Keratinocyte (primary cell): ENCODE measurements at regions not wholly inside any gene's neighbourhood (a gene's known extent, or its start where the extent isn't known, plus 50 kb on each side); places are given as distances from the start of the nearest gene placed in this dataset.

ENCODE experiments used
- EZH2 ChIP-seq: IDR thresholded peaks from one replicate; pipeline ENCODE4 v1.6.1; 2012; ENCODE audit warnings: inconsistent platforms, mild to moderate bottlenecking, low read length, moderate library complexity
- TF ChIP-seq, protein P1 (sequence below), 3 experiments: IDR thresholded peaks in 1 of 3; conservative IDR thresholded peaks in 1 of 3; optimal IDR thresholded peaks in 1 of 3; 2 replicates in 2 of 3; 3 replicates in 1 of 3; pipeline versions ENCODE3 to v1.5.1; 2011; ENCODE audit warnings: low read length in 3 of 3, mild to moderate bottlenecking in 3 of 3, moderate library complexity in 2 of 3, control low read depth in 1 of 3, inconsistent platforms in 1 of 3; ENCODE audit not compliant: insufficient read depth in 2 of 3; ENCODE audit errors: extremely low read depth in 1 of 3

DNA sequence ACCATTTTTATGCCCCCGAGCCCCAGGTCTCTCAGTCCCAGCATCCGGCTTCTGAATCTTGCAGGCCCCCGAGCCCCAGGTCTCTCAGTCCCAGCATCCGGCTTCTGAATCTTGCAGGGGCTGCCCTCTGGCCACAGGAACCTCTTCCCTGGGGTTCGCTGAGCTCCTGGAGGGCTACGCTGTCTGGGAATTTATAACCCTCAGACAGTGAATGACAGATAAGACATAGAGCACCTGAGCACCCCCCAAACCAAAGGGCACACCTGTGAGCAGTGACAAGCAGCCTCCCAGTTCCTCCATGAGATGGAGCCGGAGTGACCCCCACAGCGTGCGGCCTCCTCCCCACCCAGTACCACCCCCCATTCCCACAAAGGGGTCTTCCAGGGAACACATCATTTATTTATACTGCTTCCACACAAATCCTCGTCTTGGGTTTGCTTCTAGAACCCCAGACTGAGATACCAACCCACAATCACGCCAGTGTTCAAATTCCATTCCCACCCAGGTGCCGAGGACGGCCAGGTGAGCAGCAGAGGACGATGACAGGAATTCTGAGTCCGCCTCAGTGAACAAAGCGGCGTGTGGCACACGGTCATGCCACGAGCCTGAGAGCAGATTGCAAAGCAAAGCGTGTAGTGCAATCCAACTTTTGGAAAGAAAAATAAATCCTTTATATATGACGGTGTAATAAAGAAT, 57.7 kb upstream of the FAM20C start:
- TF ChIP-seq, protein P1, sequence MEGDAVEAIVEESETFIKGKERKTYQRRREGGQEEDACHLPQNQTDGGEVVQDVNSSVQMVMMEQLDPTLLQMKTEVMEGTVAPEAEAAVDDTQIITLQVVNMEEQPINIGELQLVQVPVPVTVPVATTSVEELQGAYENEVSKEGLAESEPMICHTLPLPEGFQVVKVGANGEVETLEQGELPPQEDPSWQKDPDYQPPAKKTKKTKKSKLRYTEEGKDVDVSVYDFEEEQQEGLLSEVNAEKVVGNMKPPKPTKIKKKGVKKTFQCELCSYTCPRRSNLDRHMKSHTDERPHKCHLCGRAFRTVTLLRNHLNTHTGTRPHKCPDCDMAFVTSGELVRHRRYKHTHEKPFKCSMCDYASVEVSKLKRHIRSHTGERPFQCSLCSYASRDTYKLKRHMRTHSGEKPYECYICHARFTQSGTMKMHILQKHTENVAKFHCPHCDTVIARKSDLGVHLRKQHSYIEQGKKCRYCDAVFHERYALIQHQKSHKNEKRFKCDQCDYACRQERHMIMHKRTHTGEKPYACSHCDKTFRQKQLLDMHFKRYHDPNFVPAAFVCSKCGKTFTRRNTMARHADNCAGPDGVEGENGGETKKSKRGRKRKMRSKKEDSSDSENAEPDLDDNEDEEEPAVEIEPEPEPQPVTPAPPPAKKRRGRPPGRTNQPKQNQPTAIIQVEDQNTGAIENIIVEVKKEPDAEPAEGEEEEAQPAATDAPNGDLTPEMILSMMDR (optimal IDR thresholded peaks at IDR 0.05 in 1 of 3, IDR thresholded peaks at IDR 0.05 in 1 of 3, conservative IDR thresholded peaks at IDR 0.05 in 1 of 3; ENCODE audit: extremely low read depth in 1 of 3, insufficient read depth in 2 of 3, low read length in 3 of 3) = no peak
- TF ChIP-seq EZH2 = no peak
